ENCODE measurements at regions not wholly inside any gene's neighbourhood (a gene's known extent, or its start where the extent isn't known, plus 50 kb on each side); places are given as distances from the start of the nearest gene placed in this dataset.

DNA sequence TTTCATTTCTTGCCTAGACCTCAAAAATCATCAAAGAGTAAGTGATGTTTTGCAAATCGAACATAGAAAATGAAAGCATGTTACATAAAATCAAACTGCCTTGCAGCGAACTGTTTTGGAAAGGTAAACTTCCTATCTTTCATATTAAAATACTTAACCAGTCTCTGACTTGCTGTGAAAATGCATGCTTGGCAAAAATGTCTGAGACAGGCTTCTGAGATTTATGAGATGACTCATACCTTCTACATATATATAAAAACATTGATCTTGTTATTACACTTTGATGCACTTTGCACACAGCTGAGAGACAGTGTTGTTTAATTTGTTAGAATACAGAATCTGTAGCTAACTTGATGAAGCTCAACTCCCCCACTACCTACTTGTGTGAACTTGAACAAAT is 179.1 kb downstream of the KITLG start:
- Histone ChIP-seq H3K4me1 (replicated peaks in 1 of 2) (no peaks in the 10 kb centered on the region), H3K36me3 (replicated peaks in 1 of 2) (no peaks in the 10 kb centered on the region), H3K4me3 (no peak overlapping the region), H3K9me3 (replicated peaks in 1 of 3) (no peaks in the 10 kb centered on the region), H3K27me3 (no peaks in the 10 kb centered on the region), H3K27ac (no peak overlapping the region)
- TF ChIP-seq, protein P1, sequence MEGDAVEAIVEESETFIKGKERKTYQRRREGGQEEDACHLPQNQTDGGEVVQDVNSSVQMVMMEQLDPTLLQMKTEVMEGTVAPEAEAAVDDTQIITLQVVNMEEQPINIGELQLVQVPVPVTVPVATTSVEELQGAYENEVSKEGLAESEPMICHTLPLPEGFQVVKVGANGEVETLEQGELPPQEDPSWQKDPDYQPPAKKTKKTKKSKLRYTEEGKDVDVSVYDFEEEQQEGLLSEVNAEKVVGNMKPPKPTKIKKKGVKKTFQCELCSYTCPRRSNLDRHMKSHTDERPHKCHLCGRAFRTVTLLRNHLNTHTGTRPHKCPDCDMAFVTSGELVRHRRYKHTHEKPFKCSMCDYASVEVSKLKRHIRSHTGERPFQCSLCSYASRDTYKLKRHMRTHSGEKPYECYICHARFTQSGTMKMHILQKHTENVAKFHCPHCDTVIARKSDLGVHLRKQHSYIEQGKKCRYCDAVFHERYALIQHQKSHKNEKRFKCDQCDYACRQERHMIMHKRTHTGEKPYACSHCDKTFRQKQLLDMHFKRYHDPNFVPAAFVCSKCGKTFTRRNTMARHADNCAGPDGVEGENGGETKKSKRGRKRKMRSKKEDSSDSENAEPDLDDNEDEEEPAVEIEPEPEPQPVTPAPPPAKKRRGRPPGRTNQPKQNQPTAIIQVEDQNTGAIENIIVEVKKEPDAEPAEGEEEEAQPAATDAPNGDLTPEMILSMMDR (IDR thresholded peaks at IDR 0.05): no peak
- no peak for TF ChIP-seq POLR2A (IDR thresholded peaks at IDR 0.05)
- intact Hi-C loops (cut with DNase I): no loop called here
- 41 to 61% (median 51%) methylated on average over 2 of the region's 2 CpGs for WGBS, 4 donors
- no peak for DNase-seq

- H3K36me3 ChIP-seq (replicated peaks in 1 of 2): no peaks in the 10 kb centered on the region
- TF ChIP-seq, protein P1 (IDR thresholded peaks at IDR 0.05): no peak
- no peak for TF ChIP-seq POLR2A (IDR thresholded peaks at IDR 0.05)
- intact Hi-C loops (cut with DNase I): no loop called here
- H3K9me3 ChIP-seq (replicated peaks in 1 of 3): no peaks in the 10 kb centered on the region
- no peak overlapping the region for H3K4me3 ChIP-seq
- H3K4me1 ChIP-seq (replicated peaks in 1 of 2): no peaks in the 10 kb centered on the region
- no peak overlapping the region for H3K27ac ChIP-seq
- DNase-seq: no peak
- 66 to 76% (median 70%) methylated on average over 5 of the region's 5 CpGs for WGBS, 4 donors
- no peaks in the 10 kb centered on the region for H3K27me3 ChIP-seq
These were observed 173.4 kb downstream of the KITLG start for GRCh38 chr12:88406905-88407304.

GRCh38 chr12:88408823-88409222 is 171.4 kb downstream of the KITLG start:
- DNase-seq: no peak
- no peak for TF ChIP-seq POLR2A (IDR thresholded peaks at IDR 0.05)
- TF ChIP-seq, protein P1 (IDR thresholded peaks at IDR 0.05): no peak
- no peak overlapping the region for H3K27ac ChIP-seq
- intact Hi-C loops (cut with DNase I): no loop called here
- no peaks in the 10 kb centered on the region for H3K36me3 ChIP-seq (replicated peaks in 1 of 2)
- no peaks in the 10 kb centered on the region for H3K27me3 ChIP-seq
- no peaks in the 10 kb centered on the region for H3K9me3 ChIP-seq (replicated peaks in 1 of 3)
- H3K4me1 ChIP-seq (replicated peaks in 1 of 2): no peaks in the 10 kb centered on the region
- no peak overlapping the region for H3K4me3 ChIP-seq

DNA sequence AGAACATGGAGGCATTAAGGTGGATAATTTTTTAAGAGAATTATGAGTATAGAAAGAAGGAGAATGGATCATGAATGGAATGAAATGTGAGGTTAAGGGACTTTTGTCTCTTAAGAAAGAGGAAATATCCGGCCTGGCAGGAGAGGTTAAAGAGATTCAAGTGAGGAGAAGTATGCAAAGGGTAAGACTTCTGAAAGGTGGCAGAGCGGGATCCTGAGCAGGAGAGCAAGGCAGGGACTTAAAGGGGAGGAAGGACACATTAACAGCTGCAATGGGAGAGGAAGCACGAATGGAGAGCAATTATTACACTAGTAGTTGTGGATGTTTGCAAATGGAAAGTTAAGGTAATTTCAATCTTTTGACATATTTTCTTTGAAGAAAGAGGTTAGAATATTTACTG is 171.0 kb downstream of the KITLG start:
- Histone ChIP-seq H3K36me3 (replicated peaks in 1 of 2) (no peaks in the 10 kb centered on the region), H3K4me3 (no peak overlapping the region), H3K4me1 (replicated peaks in 1 of 2) (no peaks in the 10 kb centered on the region), H3K27me3 (no peaks in the 10 kb centered on the region), H3K9me3 (replicated peaks in 1 of 3) (no peaks in the 10 kb centered on the region), H3K27ac (no peak overlapping the region)
- 82 to 86% (median 85%) methylated on average over 3 of the region's 3 CpGs for WGBS, 4 donors
- no peak for DNase-seq
- TF ChIP-seq, protein P1 (IDR thresholded peaks at IDR 0.05): no peak
- TF ChIP-seq POLR2A (IDR thresholded peaks at IDR 0.05): no peak
- intact Hi-C loops (cut with DNase I): no loop called here

Measured in adrenal gland (tissue), 9 donors.